ENCODE measurements at regions not wholly inside any gene's neighbourhood (a gene's known extent, or its start where the extent isn't known, plus 50 kb on each side); places are given as distances from the start of the nearest gene placed in this dataset.

- Histone ChIP-seq H2AFZ (ENCODE audit: insufficient read depth, low read depth, low read length, poor library complexity, severe bottlenecking) (no peak overlapping the region), H3K27me3 (replicated peaks in 1 of 4; ENCODE audit: control extremely low read depth in 1 of 4, control insufficient read depth in 3 of 4, insufficient read depth in 4 of 4, low read length in 3 of 4) (no peaks in the 10 kb centered on the region), H3K79me2 (ENCODE audit: control insufficient read depth, insufficient read depth, low read length) (no peaks in the 10 kb centered on the region), H3K4me1 (ENCODE audit: control insufficient read depth in 2 of 2, insufficient read depth in 2 of 2, low read length in 2 of 2) (no peaks in the 10 kb centered on the region), H3K4me2 (replicated peaks; ENCODE audit: low read depth, low read length, poor library complexity, severe bottlenecking) (no peak overlapping the region), H3K9me3 (ENCODE audit: control extremely low read depth in 1 of 3, control insufficient read depth in 2 of 3, insufficient read depth in 1 of 3, low read length in 2 of 3) (no peaks in the 10 kb centered on the region), H3K4me3 (ENCODE audit: control extremely low read depth in 1 of 5, extremely low read depth in 1 of 5, insufficient read depth in 1 of 5, low read depth in 2 of 5, low read length in 4 of 5) (no peak overlapping the region), H3K9ac (ENCODE audit: low read length) (no peak overlapping the region), H3K27ac (ENCODE audit: low read length in 2 of 2) (no peak overlapping the region), H4K20me1 (ENCODE audit: control insufficient read depth, insufficient read depth, low read length, poor library complexity, severe bottlenecking) (no peaks in the 10 kb centered on the region), H3K36me3 (replicated peaks in 1 of 2; ENCODE audit: control extremely low read depth in 1 of 2, control insufficient read depth in 1 of 2, extremely low read depth in 1 of 2, insufficient read depth in 2 of 2, low read length in 1 of 2) (no peaks in the 10 kb centered on the region)
- no peak for ATAC-seq (ENCODE audit: low read depth)
- CTCF ChIA-PET = no interaction called here
- no peak for DNase-seq
- intact Hi-C loops (cut with micrococcal nuclease) = no loop called here
- Mint-ChIP-seq H3K9me3 (ENCODE audit: insufficient read depth) (no peaks in the 10 kb centered on the region), H3K27ac (no peak overlapping the region), H3K4me1 (no peaks in the 10 kb centered on the region), H3K4me3 (no peak overlapping the region), H3K27me3 (peaks cover 20% of the 10 kb centered on the region)
- 86% methylated on average over 5 of the region's 5 CpGs for WGBS (ENCODE audit: insufficient coverage)
- TF ChIP-seq EZH2 (IDR thresholded peaks at IDR 0.05; ENCODE audit: borderline replicate concordance, insufficient read depth, low read depth, low read length, poor library complexity, severe bottlenecking) (no peak), CTCF (IDR thresholded peaks at IDR 0.05) (no peak)
- POLR2A ChIA-PET = no interaction called here
Measured at GRCh38 chr2:30041884-30042283, 104.9 kb upstream of the YPEL5 start.

GRCh38 chr2:30046396-30046795 lies 100.4 kb upstream of the YPEL5 start:
- Histone ChIP-seq H3K27me3 (replicated peaks in 1 of 4; ENCODE audit: control extremely low read depth in 1 of 4, control insufficient read depth in 3 of 4, insufficient read depth in 4 of 4, low read length in 3 of 4) (no peaks in the 10 kb centered on the region), H3K27ac (ENCODE audit: low read length in 2 of 2) (no peak overlapping the region), H3K9ac (ENCODE audit: low read length) (no peak overlapping the region), H3K4me3 (ENCODE audit: control extremely low read depth in 1 of 5, extremely low read depth in 1 of 5, insufficient read depth in 1 of 5, low read depth in 2 of 5, low read length in 4 of 5) (no peak overlapping the region), H3K9me3 (ENCODE audit: control extremely low read depth in 1 of 3, control insufficient read depth in 2 of 3, insufficient read depth in 1 of 3, low read length in 2 of 3) (no peaks in the 10 kb centered on the region), H3K36me3 (replicated peaks in 1 of 2; ENCODE audit: control extremely low read depth in 1 of 2, control insufficient read depth in 1 of 2, extremely low read depth in 1 of 2, insufficient read depth in 2 of 2, low read length in 1 of 2) (no peaks in the 10 kb centered on the region), H3K79me2 (ENCODE audit: control insufficient read depth, insufficient read depth, low read length) (no peaks in the 10 kb centered on the region), H3K4me2 (replicated peaks; ENCODE audit: low read depth, low read length, poor library complexity, severe bottlenecking) (no peak overlapping the region), H2AFZ (ENCODE audit: insufficient read depth, low read depth, low read length, poor library complexity, severe bottlenecking) (no peak overlapping the region), H3K4me1 (ENCODE audit: control insufficient read depth in 2 of 2, insufficient read depth in 2 of 2, low read length in 2 of 2) (no peaks in the 10 kb centered on the region), H4K20me1 (ENCODE audit: control insufficient read depth, insufficient read depth, low read length, poor library complexity, severe bottlenecking) (no peaks in the 10 kb centered on the region)
- TF ChIP-seq EZH2 (IDR thresholded peaks at IDR 0.05; ENCODE audit: borderline replicate concordance, insufficient read depth, low read depth, low read length, poor library complexity, severe bottlenecking) (no peak), CTCF (IDR thresholded peaks at IDR 0.05) (no peak)
- H3K4me1 Mint-ChIP-seq = no peaks in the 10 kb centered on the region
- H3K27ac Mint-ChIP-seq = no peak overlapping the region
- DNase-seq (no peak), ATAC-seq (ENCODE audit: low read depth) (no peak)
- H3K27me3 Mint-ChIP-seq = peaks cover 44% of the 10 kb centered on the region
- ChIA-PET POLR2A (no interaction called here), CTCF (no interaction called here)
- no peaks in the 10 kb centered on the region for H3K9me3 Mint-ChIP-seq (ENCODE audit: insufficient read depth)
- H3K4me3 Mint-ChIP-seq = no peak overlapping the region
- no CpG with 5 or more reads among the region's 2 CpGs for WGBS (ENCODE audit: insufficient coverage)
- intact Hi-C loops (cut with micrococcal nuclease) = no loop called here
